HG02970 (cell line): ENCODE measurements at regions not wholly inside any gene's neighbourhood (a gene's known extent, or its start where the extent isn't known, plus 50 kb on each side); places are given as distances from the start of the nearest gene placed in this dataset.

ENCODE experiments used
- ATAC-seq: cut with Tn5 transposase; IDR thresholded peaks from one replicate; pipeline ENCODE4 v1.9.1; 2021; ENCODE audit warnings: mild to moderate bottlenecking, moderate library complexity, moderate number of reproducible peaks; ENCODE audit not compliant: unreplicated experiment, low FRiP score

DNA sequence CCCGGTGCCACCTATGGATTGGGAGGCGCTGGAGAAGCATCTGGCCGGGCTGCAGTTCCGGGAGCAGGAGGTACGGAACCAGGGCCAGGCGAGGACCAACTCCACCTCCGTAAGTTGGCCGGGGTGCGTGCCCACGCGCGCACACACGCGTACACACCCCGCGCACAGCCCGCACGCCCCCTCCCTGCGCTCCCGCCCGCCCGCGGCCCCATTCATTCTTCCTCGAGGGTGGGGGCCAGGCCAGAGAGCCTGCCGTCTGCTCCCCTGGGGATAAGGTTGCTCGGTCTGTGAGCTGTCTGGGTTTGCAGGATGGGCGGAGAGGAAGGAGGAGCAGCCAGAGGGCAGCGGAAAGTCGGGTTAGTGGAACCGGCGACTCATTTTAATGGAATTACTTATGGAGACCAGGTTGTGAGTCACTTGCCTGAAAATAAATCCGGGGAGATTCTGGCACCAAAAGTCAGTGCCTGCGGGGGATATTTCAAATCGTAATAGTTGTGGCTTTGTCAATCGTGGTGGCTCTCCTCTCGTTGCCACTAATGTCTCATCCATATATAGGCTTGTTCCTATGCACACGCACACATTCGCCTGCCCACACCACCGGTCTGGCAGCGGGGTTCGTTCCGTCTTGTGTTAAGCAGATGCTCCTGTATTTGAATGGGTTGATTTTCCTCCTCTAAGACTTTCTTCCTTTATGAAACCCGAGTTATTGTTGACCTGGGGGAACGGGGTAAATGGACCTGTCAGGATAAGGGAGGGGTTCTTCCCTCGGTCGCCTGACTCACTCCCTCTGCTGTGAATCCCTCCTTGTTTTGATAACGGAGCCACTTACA, 223.4 kb upstream of the IL12A start:
- no peak for ATAC-seq

DNA sequence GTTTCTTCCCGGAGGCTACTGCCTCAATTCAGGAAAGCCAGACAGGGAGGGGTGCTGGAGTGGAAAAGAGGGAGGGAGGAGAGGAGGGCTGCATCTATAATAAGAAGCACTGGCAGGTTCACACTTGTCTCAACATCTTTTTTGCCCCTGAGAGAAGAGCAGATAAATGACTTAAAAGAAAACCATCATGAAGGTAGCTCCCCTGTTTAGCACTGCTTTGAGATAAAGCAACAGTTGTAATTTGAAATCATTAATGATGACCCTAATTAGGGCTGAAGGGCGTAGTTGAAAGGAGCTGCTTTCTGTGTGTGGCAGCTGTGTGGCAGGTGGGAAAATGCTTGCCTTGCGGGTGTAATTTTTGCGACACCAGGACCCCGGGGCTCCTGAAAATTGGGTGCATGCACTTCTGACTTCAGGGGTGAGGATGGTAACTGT, 222.8 kb upstream of the IL12A start:
- ATAC-seq, result no peak

DNA sequence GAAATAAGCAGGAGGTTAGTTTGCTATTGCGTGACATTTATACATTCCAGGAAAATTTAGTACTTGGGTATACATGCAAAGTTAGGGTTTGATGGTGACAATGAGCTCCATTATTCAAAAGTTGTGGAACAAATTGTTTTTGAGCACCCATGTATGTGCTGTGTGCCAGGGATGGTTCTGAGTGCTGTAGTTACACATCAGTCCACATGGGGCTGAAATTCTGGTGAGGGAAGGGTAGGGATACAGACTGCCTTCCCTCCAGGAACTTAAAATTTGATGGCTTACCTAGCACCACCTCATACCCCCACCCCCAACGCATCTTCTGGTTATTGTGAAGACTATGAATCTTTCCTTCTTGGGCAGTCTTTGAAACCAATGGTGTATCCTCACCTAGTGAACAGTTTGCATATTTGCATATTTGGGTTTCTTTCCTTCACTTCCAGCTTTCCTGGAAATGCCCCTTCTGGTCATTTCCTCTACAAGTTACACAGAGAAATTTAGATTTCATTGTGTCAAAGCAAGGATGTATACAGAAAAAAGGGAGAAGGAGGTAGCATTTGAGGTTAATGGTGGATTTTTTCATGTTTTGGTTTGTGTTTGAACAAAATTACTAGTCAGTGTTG, 222.0 kb upstream of the IL12A start:
- ATAC-seq, result no peak

DNA sequence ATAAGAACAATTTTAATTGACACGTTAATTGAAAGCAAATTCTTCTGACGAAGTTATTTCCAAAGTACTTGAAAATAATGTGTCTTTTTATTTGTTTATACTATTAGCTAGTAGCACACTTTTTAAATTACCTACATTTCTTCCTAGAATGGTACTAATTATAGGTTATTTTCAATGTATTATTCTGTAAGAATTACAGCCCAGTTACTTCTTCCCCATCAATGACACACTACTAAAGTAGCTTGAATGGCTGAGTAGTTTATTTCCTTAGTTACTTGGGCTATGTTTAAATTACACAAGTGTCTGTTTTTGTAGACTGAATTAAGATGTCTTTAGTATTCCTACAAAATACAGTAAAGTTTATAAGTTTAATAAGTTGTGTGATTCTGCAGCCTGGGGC, 217.6 kb upstream of the IL12A start:
- no peak for ATAC-seq

DNA sequence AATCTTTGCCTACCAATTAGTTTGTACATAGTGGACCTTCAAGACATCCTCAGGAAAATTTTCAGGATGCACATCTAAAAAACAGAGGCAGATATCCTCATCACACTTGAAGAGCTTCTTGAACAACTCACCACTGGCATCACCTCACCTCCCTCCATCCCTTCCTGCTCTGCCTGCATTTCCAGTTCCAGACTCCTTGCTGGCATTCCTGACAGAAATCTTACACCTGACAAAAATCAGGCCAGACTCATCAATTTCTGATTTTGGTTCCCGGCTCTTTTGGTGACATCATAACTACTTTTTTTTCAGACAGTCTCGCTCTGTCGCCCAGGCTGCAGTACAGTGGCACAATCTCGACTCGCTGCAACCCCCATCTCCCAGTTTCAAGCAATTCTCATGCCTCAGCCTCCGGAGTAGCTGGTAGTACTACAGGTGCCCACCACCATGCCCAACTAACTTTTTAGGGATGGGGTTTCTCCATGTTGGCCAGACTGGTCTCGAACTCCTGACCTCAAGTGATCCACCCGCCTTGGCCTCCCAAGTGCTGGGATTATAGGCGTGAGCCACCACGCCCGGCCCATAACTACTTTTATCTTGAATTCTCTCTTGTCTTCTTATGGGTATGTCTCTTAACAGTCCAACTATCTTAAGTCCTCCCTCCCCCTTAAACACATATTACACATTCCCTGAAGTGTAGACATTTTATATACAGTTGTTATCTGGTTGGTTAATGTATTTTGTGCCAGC, 216.6 kb upstream of the IL12A start:
- ATAC-seq, result no peak

DNA sequence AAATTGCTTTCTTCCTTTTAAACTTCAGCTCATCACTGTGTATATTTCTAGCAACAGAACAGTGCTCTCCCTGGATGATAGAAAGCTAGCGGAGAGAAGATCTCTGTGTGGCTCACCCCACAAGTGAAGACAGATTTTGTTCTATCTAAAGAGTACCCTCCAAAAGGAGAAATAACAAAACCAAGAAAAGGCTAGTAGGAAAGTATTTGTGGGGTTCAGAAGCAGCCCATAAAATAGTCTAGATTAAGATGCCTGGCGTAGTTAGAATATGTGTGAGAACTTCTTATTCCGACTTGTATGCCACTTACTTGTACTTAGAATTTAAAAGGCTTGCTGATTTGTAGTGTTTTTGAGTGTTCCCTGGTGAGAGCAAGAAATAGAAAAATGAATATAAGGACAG, 214.9 kb upstream of the IL12A start:
- no peak for ATAC-seq

DNA sequence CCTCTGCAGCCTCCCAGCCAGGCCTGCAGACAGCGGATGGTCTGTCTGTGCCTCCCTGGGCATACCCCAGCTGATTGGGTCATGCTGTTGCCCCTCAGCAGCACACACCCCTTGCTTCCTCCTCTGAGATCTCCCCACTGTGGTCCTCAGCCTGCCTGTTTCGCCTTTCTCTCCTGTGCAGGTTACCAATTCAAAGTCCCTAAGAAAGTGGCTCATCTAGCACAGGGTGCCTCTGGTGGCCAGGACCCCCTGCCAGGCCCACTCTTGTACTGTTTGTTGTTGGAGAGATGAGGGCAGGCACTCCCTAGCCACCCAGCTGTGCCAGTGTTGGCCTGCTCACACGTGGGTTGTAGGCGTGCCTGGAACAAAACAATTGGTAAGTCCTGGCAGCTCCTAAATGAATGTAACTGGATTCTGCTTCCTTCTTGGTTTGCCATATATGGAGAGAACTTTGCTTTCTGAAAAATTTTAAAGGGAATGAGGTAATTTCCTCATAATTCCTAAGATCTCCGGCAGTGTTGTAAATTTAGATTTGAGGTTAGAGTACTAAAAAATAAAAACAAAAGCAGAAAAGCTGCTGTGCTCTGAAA, 213.2 kb upstream of the IL12A start:
- ATAC-seq, result no peak

DNA sequence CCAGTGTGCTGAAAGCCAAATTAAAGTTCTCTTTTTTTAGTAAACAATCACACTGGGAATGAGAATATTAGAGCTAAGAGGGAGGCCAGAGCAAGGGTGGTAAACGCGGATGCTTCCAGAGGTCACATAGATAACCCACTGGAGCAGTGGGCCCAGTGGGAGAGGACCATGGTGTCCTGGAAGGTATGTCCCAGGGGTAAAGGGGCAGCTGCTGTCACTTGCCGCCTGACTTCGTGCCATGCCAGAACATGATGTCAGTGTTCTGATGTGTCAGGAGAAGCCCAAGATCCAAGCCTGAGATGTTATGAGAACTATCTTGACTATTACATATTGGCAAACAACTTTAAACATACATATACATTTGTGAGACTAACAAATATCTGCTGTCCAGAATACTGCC, 211.9 kb upstream of the IL12A start:
- ATAC-seq, result no peak

DNA sequence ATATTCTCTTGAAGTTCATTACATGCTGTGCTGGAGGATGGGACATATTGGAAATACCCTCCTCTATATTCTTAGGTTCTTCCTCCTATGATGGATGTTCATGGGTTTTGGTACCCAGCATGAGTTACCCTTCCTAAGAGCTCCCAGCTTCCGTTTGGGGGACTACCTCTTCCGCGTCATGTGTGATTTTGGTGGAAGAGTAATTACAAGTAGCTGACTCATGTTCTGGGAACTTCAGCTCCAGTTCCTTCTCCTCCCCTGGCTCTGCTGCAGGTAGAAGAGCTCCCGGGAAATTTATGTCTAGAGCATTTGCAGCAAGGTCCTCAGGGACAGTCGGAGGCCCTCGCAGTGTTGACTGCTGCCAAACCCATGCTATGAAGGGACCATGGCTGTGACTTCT, 208.8 kb upstream of the IL12A start:
- no peak for ATAC-seq

DNA sequence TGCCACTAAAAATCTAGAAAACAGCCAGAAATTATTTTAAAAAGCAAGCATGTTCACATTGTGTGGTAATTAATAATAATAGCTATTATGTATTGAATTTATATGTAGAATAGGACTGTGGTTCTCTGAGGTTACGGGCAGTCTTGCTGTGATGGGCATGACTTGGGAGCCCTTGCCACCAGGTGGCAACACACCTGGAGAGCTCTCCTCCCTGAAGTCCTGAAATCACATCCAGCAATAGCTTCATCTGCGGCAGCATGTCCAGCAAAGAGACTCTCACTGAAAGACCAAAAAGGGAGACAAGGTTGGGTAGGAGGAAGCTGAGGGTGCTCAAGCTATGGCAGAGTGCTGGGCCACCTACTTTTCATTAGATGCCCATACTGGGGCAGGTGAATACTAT, 206.8 kb upstream of the IL12A start:
- ATAC-seq, result no peak

DNA sequence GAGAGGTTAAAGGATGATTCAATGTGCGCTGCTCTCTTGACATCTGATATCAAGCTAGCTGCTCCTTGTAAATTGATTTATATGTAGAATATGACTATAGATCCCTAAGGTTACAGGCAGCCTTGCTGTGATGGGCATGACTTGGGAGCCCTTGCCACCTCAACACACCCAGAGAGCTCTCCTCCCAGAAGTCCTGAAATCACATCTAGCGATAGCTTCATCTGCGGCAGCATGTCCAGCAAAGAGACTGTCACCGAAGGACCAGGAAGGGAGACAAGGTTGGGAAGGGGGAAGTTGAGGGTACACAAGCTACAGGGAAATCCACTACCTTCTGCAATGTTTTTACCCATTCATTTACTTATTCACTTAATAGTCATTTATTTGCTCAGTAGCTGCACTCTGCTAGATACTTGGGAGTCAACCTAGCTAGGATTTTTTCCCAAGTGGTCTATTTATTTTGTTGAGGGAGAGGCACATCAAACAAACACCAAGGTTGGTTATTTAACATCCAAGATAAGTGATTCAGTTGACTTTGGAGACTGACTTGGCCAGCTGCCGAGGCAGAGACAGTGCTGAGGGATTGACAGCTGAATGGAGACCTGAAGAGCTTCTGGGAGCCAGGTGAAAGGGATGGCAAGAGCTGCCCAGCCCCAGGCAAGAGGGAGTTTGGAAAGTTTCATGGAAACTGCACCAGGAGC, 205.8 kb upstream of the IL12A start:
- no peak for ATAC-seq

DNA sequence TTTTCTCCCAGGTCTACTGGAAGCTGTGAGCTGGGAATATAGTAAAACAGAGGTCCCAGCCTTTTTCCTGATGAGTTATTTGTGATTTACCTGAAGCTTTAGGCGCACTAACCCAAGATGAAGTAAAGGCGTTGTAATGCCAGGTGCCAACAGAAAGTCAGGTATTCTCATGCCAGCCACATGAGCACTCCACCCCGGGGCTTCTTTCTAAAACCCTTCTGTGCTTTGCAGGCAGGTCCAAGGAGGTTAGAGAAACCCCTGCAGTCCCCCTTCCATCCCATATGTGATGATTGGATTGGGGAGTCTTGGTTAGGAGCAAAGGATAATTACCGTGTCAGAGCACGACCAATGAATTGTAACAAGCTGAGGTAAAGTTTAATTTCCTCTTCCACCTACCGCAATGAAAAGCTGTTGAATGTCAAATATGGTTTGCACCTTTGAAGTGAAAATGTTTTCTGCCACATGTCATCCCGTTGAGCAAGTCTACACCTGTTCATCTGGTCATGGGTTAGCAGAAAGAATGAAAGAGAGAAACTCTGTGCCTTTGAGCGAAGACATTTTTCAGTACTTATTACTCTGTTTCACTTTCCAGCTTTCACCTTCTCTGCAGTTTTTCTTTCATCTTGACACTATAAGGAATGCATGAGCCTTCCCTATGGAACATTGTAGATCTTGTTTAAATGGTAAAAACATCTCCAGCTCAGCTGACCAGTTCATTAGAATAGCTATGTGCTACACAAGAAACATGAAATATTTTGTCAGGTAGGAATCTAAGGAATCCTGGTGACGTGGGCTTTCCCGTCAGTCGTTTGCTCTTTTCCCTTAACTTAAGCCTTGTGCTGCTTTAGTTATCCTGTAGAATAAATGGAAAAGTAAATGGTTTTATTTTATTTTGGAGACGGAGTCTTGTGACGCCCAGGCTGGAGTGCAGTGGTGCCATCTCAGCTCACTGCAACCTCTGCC, 204.6 kb upstream of the IL12A start:
- ATAC-seq, result no peak

DNA sequence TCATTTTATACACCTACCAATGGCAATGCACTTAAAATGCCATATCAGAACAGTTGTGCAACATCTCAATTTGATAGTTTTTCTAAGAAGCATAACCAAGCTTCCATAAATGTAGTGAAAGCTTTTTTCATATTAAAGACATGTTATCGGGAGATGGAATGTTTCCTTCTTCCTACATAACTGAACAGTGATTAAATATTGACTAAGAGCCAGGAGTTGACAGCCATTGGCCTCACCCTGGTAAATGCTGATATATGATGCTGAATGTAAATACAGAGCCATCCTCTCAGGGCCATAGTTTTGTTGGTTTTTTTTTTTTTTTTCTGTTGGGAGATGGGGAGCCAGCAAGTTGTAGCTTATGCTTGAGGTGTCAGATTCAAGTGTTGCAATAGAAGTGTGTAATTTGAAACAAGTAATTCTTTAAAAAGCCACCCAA, 203.3 kb upstream of the IL12A start:
- no peak for ATAC-seq

DNA sequence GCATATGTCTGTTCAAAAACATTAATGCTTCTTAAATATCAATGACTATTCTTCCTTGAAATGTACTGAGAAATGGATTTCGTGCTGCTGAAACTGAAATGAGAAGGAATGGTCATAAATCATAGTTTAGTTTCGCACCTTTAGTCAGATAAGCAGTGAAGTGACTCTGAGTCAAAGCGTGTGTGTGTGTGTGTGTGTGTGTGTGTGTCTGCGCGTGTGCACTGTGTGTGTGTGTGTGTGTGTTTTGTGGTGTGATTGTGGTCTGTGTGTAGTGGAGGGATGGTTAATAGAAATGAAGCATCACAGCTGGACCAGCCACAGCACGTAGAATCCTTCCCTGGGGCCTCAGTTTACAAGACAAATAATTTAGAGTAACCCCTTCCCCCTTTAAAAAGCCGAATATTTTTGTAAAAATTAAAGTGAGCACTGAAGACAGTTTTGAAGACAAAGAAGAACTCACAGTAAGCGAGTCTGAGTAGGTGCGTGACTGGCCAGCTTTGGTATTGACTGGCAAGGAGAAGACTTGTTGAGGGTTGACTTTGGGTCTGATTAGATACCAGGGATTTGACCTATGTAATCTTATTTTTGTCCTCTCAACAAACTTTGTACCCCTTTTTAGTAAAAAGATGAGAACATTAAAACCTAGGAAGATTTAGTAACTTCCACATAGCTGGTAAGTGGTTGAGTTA, 202.0 kb upstream of the IL12A start:
- no peak for ATAC-seq

DNA sequence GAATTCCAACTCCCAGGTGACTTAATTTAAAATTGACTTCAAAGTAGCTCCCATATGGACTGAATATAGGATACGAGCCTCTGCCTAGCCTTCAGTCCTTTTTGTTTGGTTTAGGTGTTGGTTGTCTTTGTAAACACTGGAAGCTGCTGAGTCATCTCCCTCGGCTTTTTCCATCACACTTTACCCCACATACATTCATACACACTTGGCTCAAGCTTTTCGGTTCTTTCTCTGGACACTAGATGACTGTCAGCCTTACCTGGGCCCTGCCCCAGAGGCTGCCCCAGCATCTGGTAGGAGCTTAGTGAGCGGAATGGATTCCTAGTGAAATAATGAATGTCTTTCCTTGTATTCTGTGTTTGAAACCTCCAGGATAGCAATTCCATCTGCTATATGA, 201.5 kb upstream of the IL12A start:
- no peak for ATAC-seq

DNA sequence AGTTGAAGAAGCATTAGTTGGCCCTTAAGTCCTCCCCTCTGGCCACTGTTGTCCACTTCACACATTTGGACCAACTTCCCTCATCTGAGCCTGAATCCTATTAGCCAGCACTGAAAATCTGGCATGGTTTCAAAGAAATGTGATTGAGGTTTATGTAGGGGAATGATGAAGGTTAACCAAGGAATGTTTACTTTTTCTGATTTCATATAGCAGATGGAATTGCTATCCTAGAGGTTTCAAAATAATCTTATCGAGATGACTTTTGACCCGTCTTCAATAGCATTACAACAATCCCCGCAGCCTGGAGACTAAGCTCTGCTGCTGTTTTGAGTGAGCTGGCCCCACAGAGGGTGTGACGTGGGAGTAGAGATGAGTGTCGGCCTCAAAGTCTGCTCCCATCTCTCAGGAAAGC, 200.8 kb upstream of the IL12A start:
- ATAC-seq, result no peak

DNA sequence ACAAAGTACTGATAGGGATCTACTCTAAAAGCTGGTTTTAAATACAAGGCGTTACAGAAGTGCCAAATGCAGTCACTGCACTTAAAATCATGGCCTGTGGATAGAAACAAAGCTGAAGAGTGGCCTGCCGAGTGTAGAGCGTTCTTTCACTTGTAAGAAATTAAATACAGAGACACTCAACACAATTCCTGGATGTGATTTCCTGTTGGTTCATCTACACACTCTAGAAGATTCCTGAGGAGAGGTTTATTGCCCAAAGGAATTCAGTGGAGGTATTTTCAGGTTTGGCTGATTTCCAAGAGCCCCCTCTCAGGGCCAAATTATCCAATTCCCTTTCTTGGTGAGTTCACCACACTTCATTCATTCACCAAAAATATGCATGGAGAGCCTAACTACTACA, 200.3 kb upstream of the IL12A start:
- no peak for ATAC-seq

DNA sequence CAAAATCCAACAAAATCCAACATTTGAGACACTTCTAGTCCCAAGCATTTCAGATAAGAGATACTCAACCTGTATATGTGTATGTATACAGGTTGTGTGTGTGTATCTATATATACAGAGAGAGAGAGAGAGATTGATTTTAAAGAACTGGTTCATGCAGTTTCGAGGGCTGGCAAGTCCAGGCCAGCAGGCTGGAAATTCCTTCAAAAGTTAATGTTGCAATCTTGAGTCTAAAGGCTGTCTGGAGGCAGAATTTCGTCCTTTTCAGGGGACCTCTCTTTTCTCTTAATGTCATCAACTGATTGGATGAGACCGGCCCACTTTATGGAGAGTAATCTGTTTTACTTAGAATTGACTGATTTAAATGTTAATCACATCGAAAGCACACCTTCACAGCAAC, 199.6 kb upstream of the IL12A start:
- ATAC-seq, result no peak
